H1 (cell line): ENCODE measurements at regions not wholly inside any gene's neighbourhood (a gene's known extent, or its start where the extent isn't known, plus 50 kb on each side); places are given as distances from the start of the nearest gene placed in this dataset.

ENCODE experiments used
- CTCF ChIA-PET: fragments of 300-600 bp; sonication (Branson Sonifier 250); formaldehyde crosslinking; loops from one replicate; lab custom pipeline; 2021; ENCODE audit not compliant: partially characterized antibody; lab: Charles Lee
- POLR2A ChIA-PET: fragments of 300-600 bp; sonication (Branson Sonifier 250); formaldehyde crosslinking; loops from one replicate; lab custom pipeline; 2021; ENCODE audit warnings: inconsistent platforms; ENCODE audit not compliant: partially characterized antibody; lab: Charles Lee
- DNase-seq, 2 experiments: peaks; one replicate each; pipeline versions ENCODE4 v3.0.0 to v3.0.0-alpha.2; 2010 to 2022; ENCODE audit warnings: low spot score in 2 of 2, low read depth in 1 of 2, mixed read lengths in 1 of 2
- FAIRE-seq: peaks from 2 replicates; lab custom pipeline; 2011; peaks lifted over from hg19 to GRCh38; lab: Jason Lieb, UNC
- H2AFZ ChIP-seq: 2 replicates; pipeline ENCODE4 v1.8.1; 2012; ENCODE audit warnings: low read length, inconsistent platforms
- H2AK5ac ChIP-seq: 2 replicates; pipeline ENCODE4 v1.6.1; 2013; ENCODE audit warnings: low read depth, low read length
- H2BK120ac ChIP-seq: replicated peaks from 2 replicates; pipeline ENCODE3; 2013; ENCODE audit warnings: low read depth, low read length, inconsistent platforms
- H2BK12ac ChIP-seq: 2 replicates; pipeline ENCODE4 v1.6.1; 2013; ENCODE audit warnings: low read depth, low read length
- H2BK15ac ChIP-seq: 2 replicates; pipeline ENCODE4 v1.6.1; 2013; ENCODE audit warnings: low read length
- H2BK20ac ChIP-seq: 2 replicates; pipeline ENCODE4 v1.6.1; 2013; ENCODE audit warnings: low read length
- H2BK5ac ChIP-seq: 2 replicates; pipeline ENCODE4 v1.6.1; 2013; ENCODE audit warnings: low read depth, low read length
- H3K14ac ChIP-seq: 2 replicates; pipeline ENCODE4 v1.6.1; 2013; ENCODE audit warnings: inconsistent platforms; ENCODE audit not compliant: insufficient read length
- H3K18ac ChIP-seq: 2 replicates; pipeline ENCODE4 v1.6.1; 2013; ENCODE audit warnings: low read length; ENCODE audit errors: extremely low read depth
- H3K23ac ChIP-seq: 2 replicates; pipeline ENCODE4 v1.6.1; 2013; ENCODE audit warnings: inconsistent platforms; ENCODE audit not compliant: insufficient read length
- H3K23me2 ChIP-seq: 2 replicates; pipeline ENCODE4 v1.6.1; 2013; ENCODE audit warnings: low read depth, low read length
- H3K27ac ChIP-seq: 2 replicates; pipeline ENCODE4 v1.6.1; 2011; ENCODE audit warnings: low read depth, low read length, inconsistent platforms
- H3K27me3 ChIP-seq, 4 experiments: replicated peaks in 1 of 4; 1 replicate in 1 of 4; 2 replicates in 3 of 4; pipeline versions ENCODE4 v1.6.1 to v1.8.1; 2011 to 2013; ENCODE audit warnings: low read length in 3 of 4, mild to moderate bottlenecking in 3 of 4, inconsistent platforms in 2 of 4, mixed read lengths in 2 of 4, moderate library complexity in 1 of 4; ENCODE audit not compliant: control insufficient read depth in 3 of 4, insufficient read depth in 3 of 4; ENCODE audit errors: extremely low read depth in 1 of 4
- H3K36me3 ChIP-seq, 4 experiments: 2 replicates each; pipeline versions ENCODE4 v1.6.1 to v1.8.1; 2011 to 2013; ENCODE audit warnings: mild to moderate bottlenecking in 4 of 4, low read length in 3 of 4, moderate library complexity in 2 of 4, control low read depth in 1 of 4, inconsistent platforms in 1 of 4; ENCODE audit not compliant: insufficient read depth in 4 of 4, control insufficient read depth in 2 of 4
- H3K4ac ChIP-seq: replicated peaks from 2 replicates; pipeline ENCODE3; 2013; ENCODE audit warnings: low read length, low read depth, mixed read lengths, inconsistent platforms; ENCODE audit not compliant: insufficient read length
- H3K4me1 ChIP-seq, 4 experiments: replicated peaks in 1 of 4; 1 replicate in 1 of 4; 2 replicates in 3 of 4; pipeline versions ENCODE4 v1.6.1 to v1.8.1; 2011 to 2013; ENCODE audit warnings: low read length in 3 of 4, inconsistent platforms in 2 of 4, mixed read lengths in 1 of 4; ENCODE audit not compliant: insufficient read depth in 4 of 4, control insufficient read depth in 3 of 4
- H3K4me2 ChIP-seq, 2 experiments: 2 replicates each; pipeline versions ENCODE4 v1.6.1 to v1.8.1; 2011 to 2013; ENCODE audit warnings: low read depth in 2 of 2, low read length in 2 of 2, control low read depth in 1 of 2, inconsistent platforms in 1 of 2, mild to moderate bottlenecking in 1 of 2; ENCODE audit not compliant: insufficient read depth in 1 of 2
- H3K4me3 ChIP-seq, 4 experiments: fragments of 200-600, 300-600 bp in 1 of 4; sonication (generic), shearing (Covaris generic), sonication (Bioruptor Twin) in 1 of 4; 2 replicates each; pipeline versions ENCODE4 v1.5.1 to v1.8.1; 2011 to 2016; ENCODE audit warnings: low read length in 4 of 4, low read depth in 3 of 4, control low read depth in 2 of 4, inconsistent platforms in 2 of 4, mild to moderate bottlenecking in 2 of 4, mixed read lengths in 1 of 4, moderate library complexity in 1 of 4; ENCODE audit not compliant: insufficient read depth in 2 of 4; ENCODE audit errors: extremely low read depth in 1 of 4
- H3K56ac ChIP-seq: replicated peaks from 2 replicates; pipeline ENCODE3; 2013; ENCODE audit warnings: low read depth, mild to moderate bottlenecking, mixed read lengths, low read length, inconsistent platforms; ENCODE audit not compliant: insufficient read length
- H3K79me1 ChIP-seq: 2 replicates; pipeline ENCODE4 v1.6.1; 2013; ENCODE audit warnings: low read depth, low read length, control low read depth
- H3K79me2 ChIP-seq, 2 experiments: 2 replicates each; pipeline versions ENCODE4 v1.6.1 to v1.8.1; 2012 to 2013; ENCODE audit warnings: low read length in 2 of 2, mild to moderate bottlenecking in 2 of 2, inconsistent platforms in 1 of 2; ENCODE audit not compliant: insufficient read depth in 2 of 2, control insufficient read depth in 1 of 2
- H3K9ac ChIP-seq, 4 experiments: replicated peaks in 1 of 4; 1 replicate in 1 of 4; 2 replicates in 3 of 4; pipeline versions ENCODE4 v1.6.1 to v1.8.1; 2011 to 2013; ENCODE audit warnings: low read depth in 3 of 4, low read length in 3 of 4, control low read depth in 2 of 4, mild to moderate bottlenecking in 2 of 4, moderate library complexity in 2 of 4, inconsistent platforms in 1 of 4; ENCODE audit errors: extremely low read depth in 1 of 4
- H3K9me3 ChIP-seq, 2 experiments: 2 replicates each; pipeline versions ENCODE4 v1.6.1 to v1.8.1; 2012 to 2013; ENCODE audit warnings: mild to moderate bottlenecking in 2 of 2, moderate library complexity in 2 of 2, control low read depth in 1 of 2, inconsistent platforms in 1 of 2, low read depth in 1 of 2, low read length in 1 of 2, mixed read lengths in 1 of 2; ENCODE audit not compliant: insufficient read depth in 2 of 2
- H4K20me1 ChIP-seq, 2 experiments: replicated peaks in 1 of 2; 2 replicates each; pipeline versions ENCODE3 to v1.8.1; 2011 to 2013; ENCODE audit warnings: inconsistent platforms in 2 of 2, low read length in 2 of 2, mild to moderate bottlenecking in 1 of 2; ENCODE audit not compliant: insufficient read depth in 2 of 2, control insufficient read depth in 1 of 2
- H4K5ac ChIP-seq: 2 replicates; pipeline ENCODE4 v1.6.1; 2013; ENCODE audit warnings: low read length, low read depth, mixed read lengths, inconsistent platforms; ENCODE audit not compliant: insufficient read length
- H4K8ac ChIP-seq: 2 replicates; pipeline ENCODE4 v1.8.0; 2013; ENCODE audit warnings: mild to moderate bottlenecking, moderate library complexity, low read length, inconsistent platforms; ENCODE audit not compliant: insufficient read depth; ENCODE audit errors: extremely low read depth
- H4K91ac ChIP-seq: replicated peaks from 2 replicates; pipeline ENCODE3; 2013; ENCODE audit warnings: low read length, mixed read lengths, inconsistent platforms; ENCODE audit not compliant: insufficient read length
- CBX5 ChIP-seq: fragments of 300-800, 300-1000 bp; sonication (generic); IDR thresholded peaks from 2 replicates; pipeline ENCODE4 v1.7.1; 2016; ENCODE audit warnings: antibody characterized with exemption, low read length, low read depth
- CBX8 ChIP-seq: fragments of 300-800, 300-1000 bp; sonication (generic); IDR thresholded peaks from 2 replicates; pipeline ENCODE4 v1.7.1; 2016; ENCODE audit warnings: low read depth, low read length, borderline replicate concordance
- CHD2 ChIP-seq: IDR thresholded peaks from 2 replicates; pipeline ENCODE4 v1.6.1; 2012; ENCODE audit warnings: low read length, improper control_type of control experiment
- JUND ChIP-seq: IDR thresholded peaks from 2 replicates; pipeline ENCODE4 v1.6.1; 2011; ENCODE audit warnings: mild to moderate bottlenecking, improper control_type of control experiment, low read length
- KDM4A ChIP-seq: IDR thresholded peaks from one replicate; pipeline ENCODE4 v1.7.1; 2012; ENCODE audit warnings: low read depth, mild to moderate bottlenecking, moderate library complexity, low read length, inconsistent platforms; ENCODE audit not compliant: severe bottlenecking
- POLR2AphosphoS5 ChIP-seq: IDR thresholded peaks from 2 replicates; pipeline ENCODE4 v1.6.1; 2011; ENCODE audit warnings: low read depth, low read length
- TAF7 ChIP-seq: optimal IDR thresholded peaks from 2 replicates; pipeline ENCODE3; 2011; ENCODE audit warnings: low read depth, mild to moderate bottlenecking, inconsistent platforms, low read length, moderate library complexity, borderline replicate concordance
- YY1 ChIP-seq: IDR thresholded peaks from 2 replicates; pipeline ENCODE4 v1.6.1; 2011; ENCODE audit warnings: low read depth, mild to moderate bottlenecking, low read length
- WGBS, 2 experiments: shearing (Covaris generic) in 1 of 2; methylation state at CpG; one replicate each; pipeline versions ENCODE4 v1.1.6 to v1.1.7; 2013 to 2015; ENCODE audit warnings: low lambda C conversion rate in 2 of 2, mixed read lengths in 2 of 2, inconsistent platforms in 1 of 2, low coverage in 1 of 2, missing lambda C conversion rate in 1 of 2; ENCODE audit not compliant: insufficient replicate concordance in 2 of 2, insufficient coverage in 1 of 2, insufficient read length in 1 of 2; ENCODE audit errors: extremely low coverage in 1 of 2, missing lambda C conversion rate in 1 of 2; 5-methylcytosine and 5-hydroxymethylcytosine counted together
- TF ChIP-seq, protein P1 (sequence below): IDR thresholded peaks from 2 replicates; pipeline ENCODE4 v1.6.1; 2011; ENCODE audit warnings: low read depth, mild to moderate bottlenecking, low read length; ENCODE audit not compliant: insufficient read depth

DNA sequence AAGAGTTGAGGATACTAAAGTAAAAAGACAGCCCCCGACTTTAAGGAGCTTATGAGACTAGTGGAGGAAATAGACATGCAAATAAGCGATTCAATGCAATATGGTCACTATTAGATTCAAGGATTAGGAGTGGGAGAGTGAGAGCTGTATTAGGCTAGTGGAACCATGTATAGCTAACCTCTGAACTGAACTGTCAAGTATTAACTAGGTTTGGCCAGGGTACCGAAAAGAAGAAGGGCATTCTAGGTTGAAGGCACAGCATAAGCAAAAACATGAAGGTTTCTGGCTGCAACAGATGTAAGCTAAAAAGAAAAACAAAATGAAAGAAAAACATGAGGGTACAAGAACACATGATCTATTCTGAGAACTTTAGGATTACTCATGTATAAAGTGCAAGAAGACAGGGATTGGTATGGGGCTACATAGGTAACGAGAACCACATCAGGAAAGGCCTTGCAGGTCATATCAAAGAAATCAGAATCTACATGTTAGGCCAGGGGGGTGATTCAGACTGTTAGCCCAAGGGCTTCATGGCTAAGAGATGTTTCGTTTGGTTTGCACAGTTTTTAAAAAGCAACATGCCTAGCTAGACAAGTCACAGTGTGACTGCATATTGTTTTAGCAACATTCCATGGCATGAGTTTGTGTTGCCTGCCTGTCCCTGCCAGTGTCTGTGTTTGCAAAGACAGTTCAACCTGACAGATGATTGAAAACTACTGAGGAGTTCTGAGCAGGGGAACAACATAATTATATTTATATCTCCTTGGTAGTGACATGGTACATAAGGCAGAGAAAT lies 54.4 kb upstream of the HAO2 start:
- Histone ChIP-seq H3K4me3 (no peak overlapping the region), H3K23me2 (no peaks in the 10 kb centered on the region), H3K18ac (no peak overlapping the region), H3K79me1 (no peaks in the 10 kb centered on the region), H3K27me3 (no peaks in the 10 kb centered on the region), H4K91ac (no peak overlapping the region), H3K79me2 (no peaks in the 10 kb centered on the region), H2BK12ac (no peak overlapping the region), H3K9me3 (no peaks in the 10 kb centered on the region), H4K5ac (no peak overlapping the region), H3K56ac (no peak overlapping the region), H2BK15ac (no peak overlapping the region), H3K4me2 (no peak overlapping the region), H4K8ac (no peak overlapping the region), H3K36me3 (no peaks in the 10 kb centered on the region), H4K20me1 (no peaks in the 10 kb centered on the region), H2BK5ac (no peak overlapping the region), H2AK5ac (no peak overlapping the region), H3K14ac (no peak overlapping the region), H2BK120ac (no peak overlapping the region), H3K4ac (no peak overlapping the region), H2BK20ac (no peak overlapping the region), H3K9ac (no peak overlapping the region), H3K27ac (no peak overlapping the region), H2AFZ (no peak overlapping the region), H3K4me1 (peaks cover 0 to 3% (median 0%) of the 10 kb centered on the region in 4 experiments; a peak in 1 of 7 replicates), H3K23ac (no peak overlapping the region)
- no peak for FAIRE-seq
- CTCF ChIA-PET = interaction anchor here (0.9 to 6.3 kb wide), 7 partner anchors 9 to 54 kb away, joined by 3 to 72 read pairs (median 5); partner anchors contain the start of gene HAO2
- WGBS, 2 experiments = 90% methylated on average over 5 of the region's 5 CpGs; no CpG with 5 or more reads in 1 of the 2 experiments
- TF ChIP-seq POLR2AphosphoS5 = no peak
- no peak for TF ChIP-seq CBX5
- no peak for TF ChIP-seq TAF7
- TF ChIP-seq KDM4A = no peak
- no peak for TF ChIP-seq YY1
- TF ChIP-seq, protein P1, sequence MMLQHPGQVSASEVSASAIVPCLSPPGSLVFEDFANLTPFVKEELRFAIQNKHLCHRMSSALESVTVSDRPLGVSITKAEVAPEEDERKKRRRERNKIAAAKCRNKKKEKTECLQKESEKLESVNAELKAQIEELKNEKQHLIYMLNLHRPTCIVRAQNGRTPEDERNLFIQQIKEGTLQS = no peak
- no peak for TF ChIP-seq CBX8
- TF ChIP-seq JUND = no peak
- no peak for TF ChIP-seq CHD2
- no peak for DNase-seq
- POLR2A ChIA-PET = interaction anchor here (0.6 kb wide), 1 partner anchor 11 kb away, joined by 3 read pairs; no protein-coding TSS in a partner anchor
